ENCODE measurements at regions not wholly inside any gene's neighbourhood (a gene's known extent, or its start where the extent isn't known, plus 50 kb on each side); places are given as distances from the start of the nearest gene placed in this dataset.
"Not testable (repeated sequence)": the region's sequence is repeated elsewhere in the genome, so short reads cannot be mapped to it uniquely, and the experiment has no call there.

- DNase-seq = not testable (repeated sequence)
These were observed 462.2 kb downstream of the ACTL7B start for GRCh38 chr9:108393481-108394001.

GRCh38 chr9:108392877-108393276, 462.9 kb downstream of the ACTL7B start:
- DNase-seq = no peak

- DNase-seq = no peak
These were observed 466.7 kb downstream of the ACTL7B start for GRCh38 chr9:108389056-108389455.

GRCh38 chr9:108386859-108387384, 468.9 kb downstream of the ACTL7B start:
- no peak for DNase-seq

GRCh38 chr9:108386032-108386431, 469.8 kb downstream of the ACTL7B start:
- no peak for DNase-seq

- DNase-seq = no peak
These were observed 472.0 kb downstream of the ACTL7B start for GRCh38 chr9:108383796-108384195.

GRCh38 chr9:108382310-108382709, 473.5 kb downstream of the ACTL7B start:
- peak; percentile 81 for DNase-seq

- no peak for DNase-seq
These were observed 477.9 kb downstream of the ACTL7B start for GRCh38 chr9:108377881-108378280.

- no peak for DNase-seq
These were observed 478.4 kb downstream of the ACTL7B start for GRCh38 chr9:108377382-108377781.

- no peak for DNase-seq
These were observed 479.6 kb downstream of the ACTL7B start for GRCh38 chr9:108376140-108376539.

GRCh38 chr9:108374626-108375025, 481.2 kb downstream of the ACTL7B start:
- no peak for DNase-seq

GRCh38 chr9:108367188-108367587, 488.6 kb downstream of the ACTL7B start:
- DNase-seq = no peak

- no peak for DNase-seq
These were observed 492.5 kb downstream of the ACTL7B start for GRCh38 chr9:108363311-108363710.

GRCh38 chr9:108360304-108360703, 495.5 kb downstream of the ACTL7B start:
- DNase-seq = no peak

GRCh38 chr9:108356806-108357205, 499.0 kb downstream of the ACTL7B start:
- DNase-seq = no peak

GRCh38 chr9:108351571-108351970, 504.2 kb downstream of the ACTL7B start:
- no peak for DNase-seq

GRCh38 chr9:108347463-108348188, 508.2 kb downstream of the ACTL7B start:
- DNase-seq = no peak

GRCh38 chr9:108345826-108346225, 510.0 kb downstream of the ACTL7B start:
- no peak for DNase-seq

GRCh38 chr9:108339251-108339650, 516.5 kb downstream of the ACTL7B start:
- DNase-seq = no peak

- no peak for DNase-seq
These were observed 519.2 kb downstream of the ACTL7B start for GRCh38 chr9:108336575-108336974.

- no peak for DNase-seq
These were observed 522.2 kb downstream of the ACTL7B start for GRCh38 chr9:108333530-108333983.

GRCh38 chr9:108331596-108331995, 524.2 kb downstream of the ACTL7B start:
- DNase-seq = no peak

GRCh38 chr9:108325406-108325805, 530.4 kb downstream of the ACTL7B start:
- no peak for DNase-seq

- no peak for DNase-seq
These were observed 532.2 kb downstream of the ACTL7B start for GRCh38 chr9:108323615-108324014.

Measured in NCI-H524 treated with DMSO at 0.1 percent for 48 hours (cell line).